ENCODE measurements at regions not wholly inside any gene's neighbourhood (a gene's known extent, or its start where the extent isn't known, plus 50 kb on each side); places are given as distances from the start of the nearest gene placed in this dataset.

GRCh38 chr11:123298488-123299447 lies 103.7 kb upstream of the CLMP start:
- ATAC-seq = no peak
- Histone ChIP-seq H3K4me2 (ENCODE audit: low read depth, low read length) (no peak overlapping the region), H3K4me3 (replicated peaks in 1 of 3; ENCODE audit: insufficient read depth in 1 of 3, low read depth in 2 of 3, low read length in 3 of 3) (no peak overlapping the region), H3K9ac (ENCODE audit: insufficient read depth, low read depth, low read length) (no peak overlapping the region), H3K36me3 (replicated peaks in 1 of 2; ENCODE audit: control insufficient read depth in 1 of 2, insufficient read depth in 2 of 2, low read length in 2 of 2) (no peaks in the 10 kb centered on the region), H3K27me3 (ENCODE audit: control insufficient read depth in 1 of 2, insufficient read depth in 2 of 2, low read length in 2 of 2) (peaks cover 5 to 36% of the 10 kb centered on the region in 2 experiments; a peak in 4 of 5 replicates), H3K9me3 (ENCODE audit: low read length) (no peaks in the 10 kb centered on the region), H3K79me2 (ENCODE audit: insufficient read depth, low read length) (no peaks in the 10 kb centered on the region), H3K27ac (ENCODE audit: extremely low read length, insufficient read depth, low read length) (no peak overlapping the region), H2AFZ (ENCODE audit: low read length) (no peak overlapping the region), H4K20me1 (ENCODE audit: insufficient read depth, low read length) (no peaks in the 10 kb centered on the region), H3K4me1 (ENCODE audit: insufficient read depth, low read length) (no peaks in the 10 kb centered on the region)
- ChIA-PET CTCF (ENCODE audit: low intra/inter-chr PET ratio, low total read pairs) (no interaction called here), POLR2A (no interaction called here)
- no peak for FAIRE-seq
- 14% methylated on average over 6 of the region's 16 CpGs for WGBS (ENCODE audit: low lambda C conversion rate)
- in situ Hi-C loops (cut with HindIII; ENCODE audit: extremely low pct_ligation_motif_present, low pct_unique_long_range_greater_than_20kb) = no loop called here
- no peak for DNase-seq (ENCODE audit: low spot score)
- BruUV-seq (replicated peaks) = no TSS peak
- intact Hi-C loops (cut with micrococcal nuclease; ENCODE audit: unreplicated experiment) = no loop called here
- TF ChIP-seq MLXIP (CRISPR knock-in tag; IDR thresholded peaks at IDR 0.05; ENCODE audit: borderline replicate concordance) (no peak), ZNF691 (CRISPR knock-in tag; IDR thresholded peaks at IDR 0.05; ENCODE audit: borderline replicate concordance, low read depth) (no peak), SIN3B (IDR thresholded peaks at IDR 0.05; ENCODE audit: low read length) (no peak), ZNF782 (CRISPR knock-in tag; IDR thresholded peaks at IDR 0.05; ENCODE audit: borderline replicate concordance) (no peak), REXO4 (CRISPR knock-in tag; IDR thresholded peaks at IDR 0.05; ENCODE audit: borderline replicate concordance) (no peak), CREM (IDR thresholded peaks at IDR 0.05) (no peak), CREM (CRISPR knock-in tag; IDR thresholded peaks at IDR 0.05) (no peak), ZNF275 (CRISPR knock-in tag; IDR thresholded peaks at IDR 0.05; ENCODE audit: borderline replicate concordance) (no peak), FOXP1 (IDR thresholded peaks at IDR 0.05) (no peak), FOXP1 (CRISPR knock-in tag; IDR thresholded peaks at IDR 0.05) (no peak), BRCA1 (CRISPR knock-in tag; IDR thresholded peaks at IDR 0.05) (no peak), ELK4 (CRISPR knock-in tag; IDR thresholded peaks at IDR 0.05; ENCODE audit: borderline replicate concordance) (no peak), ZNF558 (CRISPR knock-in tag; IDR thresholded peaks at IDR 0.05; ENCODE audit: borderline replicate concordance) (no peak), FOXP4 (CRISPR knock-in tag; IDR thresholded peaks at IDR 0.05) (no peak), ZBTB3 (CRISPR knock-in tag; IDR thresholded peaks at IDR 0.05; ENCODE audit: borderline replicate concordance, low read depth) (no peak), GLI4 (CRISPR knock-in tag; IDR thresholded peaks at IDR 0.05; ENCODE audit: borderline replicate concordance) (no peak)

All from HepG2 (cell line).